CD4-positive, alpha-beta T cell treated with Interferon alpha-2 for 1 hour (primary cell): ENCODE measurements at regions not wholly inside any gene's neighbourhood (a gene's known extent, or its start where the extent isn't known, plus 50 kb on each side); places are given as distances from the start of the nearest gene placed in this dataset.

ENCODE experiments used
- DNase-seq, 2 donors: peaks; one replicate each; pipeline ENCODE4 v3.0.0-alpha.2; 2020 to 2022

- no peak for DNase-seq
These were observed 412.2 kb upstream of the FAT1 start for GRCh38 chr4:187135878-187136277.

- DNase-seq = no peak
These were observed 415.5 kb upstream of the FAT1 start for GRCh38 chr4:187139141-187139540.

- no peak for DNase-seq
These were observed 417.4 kb upstream of the FAT1 start for GRCh38 chr4:187141101-187141500.

- DNase-seq = no peak
These were observed 425.7 kb upstream of the FAT1 start for GRCh38 chr4:187149229-187149945.

- DNase-seq = no peak
These were observed 433.8 kb upstream of the FAT1 start for GRCh38 chr4:187157380-187157958.

- DNase-seq = no peak
These were observed 434.3 kb upstream of the FAT1 start for GRCh38 chr4:187158003-187158402.

- no peak for DNase-seq
These were observed 436.8 kb upstream of the FAT1 start for GRCh38 chr4:187160486-187160885.

GRCh38 chr4:187166886-187167512, 443.3 kb upstream of the FAT1 start:
- DNase-seq = no peak

GRCh38 chr4:187171706-187172339, 448.2 kb upstream of the FAT1 start:
- DNase-seq = no peak

- no peak for DNase-seq
These were observed 448.7 kb upstream of the FAT1 start for GRCh38 chr4:187172340-187172761.

- no peak for DNase-seq
These were observed 451.1 kb upstream of the FAT1 start for GRCh38 chr4:187174749-187175148.

GRCh38 chr4:187175197-187175596, 451.5 kb upstream of the FAT1 start:
- no peak for DNase-seq

- no peak for DNase-seq
These were observed 452.7 kb upstream of the FAT1 start for GRCh38 chr4:187176261-187176910.

- no peak for DNase-seq
These were observed 454.4 kb upstream of the FAT1 start for GRCh38 chr4:187178084-187178483.

GRCh38 chr4:187178587-187178986, 454.9 kb upstream of the FAT1 start:
- DNase-seq = no peak

GRCh38 chr4:187179086-187180058, 455.7 kb upstream of the FAT1 start:
- DNase-seq = no peak

GRCh38 chr4:187181054-187181453, 457.4 kb upstream of the FAT1 start:
- no peak for DNase-seq

GRCh38 chr4:187183346-187183745, 459.7 kb upstream of the FAT1 start:
- no peak for DNase-seq

GRCh38 chr4:187183826-187184225, 460.2 kb upstream of the FAT1 start:
- DNase-seq = no peak

GRCh38 chr4:187184508-187184907, 460.9 kb upstream of the FAT1 start:
- no peak for DNase-seq

- DNase-seq = no peak
These were observed 464.5 kb upstream of the FAT1 start for GRCh38 chr4:187188118-187188517.

- no peak for DNase-seq
These were observed 465.1 kb upstream of the FAT1 start for GRCh38 chr4:187188741-187189140.
